WTC11 (cell line): ENCODE measurements at regions not wholly inside any gene's neighbourhood (a gene's known extent, or its start where the extent isn't known, plus 50 kb on each side); places are given as distances from the start of the nearest gene placed in this dataset.

ENCODE experiments used
- ATAC-seq: fragments of 200-7000 bp; cut with Tn5 transposase; 2 replicates; pipeline ENCODE4 v1.10.0; 2021; ENCODE audit warnings: mild to moderate bottlenecking, moderate library complexity
- CTCF ChIA-PET: fragments of 300-600 bp; sonication (Branson Sonifier 250); formaldehyde crosslinking; loops from one replicate; lab custom pipeline; 2021; ENCODE audit warnings: antibody characterized with exemption; lab: Charles Lee
- POLR2A ChIA-PET: fragments of 350-600 bp; sonication (Branson Sonifier 250); formaldehyde crosslinking; loops from one replicate; lab custom pipeline; 2021; ENCODE audit warnings: antibody characterized with exemption; lab: Charles Lee
- DNase-seq: peaks from one replicate; pipeline ENCODE4 v3.0.0; 2021; ENCODE audit warnings: low spot score
- H3K27ac Mint-ChIP-seq: 2 replicates; pipeline ENCODE4 v1.8.0; 2021; ENCODE audit warnings: mixed read lengths
- H3K27me3 Mint-ChIP-seq: 2 replicates; pipeline ENCODE4 v1.8.0; 2021; ENCODE audit warnings: low read depth, mild to moderate bottlenecking, moderate library complexity, mixed read lengths
- H3K36me3 Mint-ChIP-seq: 2 replicates; pipeline ENCODE4 v1.8.0; 2021; ENCODE audit warnings: mixed read lengths
- H3K4me1 Mint-ChIP-seq: 2 replicates; pipeline ENCODE4 v1.8.0; 2022; ENCODE audit warnings: mixed read lengths
- H3K4me3 Mint-ChIP-seq: 2 replicates; pipeline ENCODE4 v1.8.0; 2021; ENCODE audit warnings: mild to moderate bottlenecking, moderate library complexity, mixed read lengths
- H3K9me3 Mint-ChIP-seq: 2 replicates; pipeline ENCODE4 v1.8.0; 2021; ENCODE audit warnings: mixed read lengths
- ATF2 ChIP-seq: sonication (generic); formaldehyde crosslinking; IDR thresholded peaks from 2 replicates; pipeline ENCODE4 v1.8.1; 2022; ENCODE audit warnings: low read depth, missing genetic modification reagents, borderline replicate concordance
- CBFB ChIP-seq: sonication (generic); formaldehyde crosslinking; IDR thresholded peaks from 2 replicates; pipeline ENCODE4 v1.8.1; 2022; ENCODE audit warnings: mild to moderate bottlenecking, low read depth, missing genetic modification reagents
- CREB1 ChIP-seq: sonication (generic); formaldehyde crosslinking; IDR thresholded peaks from 2 replicates; pipeline ENCODE4 v1.8.0; 2023; ENCODE audit warnings: mild to moderate bottlenecking, missing genetic modification reagents
- E2F1 ChIP-seq: sonication (generic); formaldehyde crosslinking; IDR thresholded peaks from 2 replicates; pipeline ENCODE4 v1.8.0; 2022; ENCODE audit warnings: mild to moderate bottlenecking, missing genetic modification reagents
- ELF4 ChIP-seq: sonication (generic); formaldehyde crosslinking; IDR thresholded peaks from 2 replicates; pipeline ENCODE4 v1.8.1; 2022; ENCODE audit warnings: low read depth, mild to moderate bottlenecking, moderate library complexity, missing genetic modification reagents
- EMX1 ChIP-seq: fragments of 250-450 bp; sonication (Bioruptor Pico); IDR thresholded peaks from 2 replicates; pipeline ENCODE4 v1.8.0; 2021; ENCODE audit warnings: mild to moderate bottlenecking
- ETV6 ChIP-seq: sonication (generic); formaldehyde crosslinking; IDR thresholded peaks from 2 replicates; pipeline ENCODE4 v1.8.1; 2022; ENCODE audit warnings: mild to moderate bottlenecking, missing genetic modification reagents
- FOXJ3 ChIP-seq: sonication (generic); formaldehyde crosslinking; IDR thresholded peaks from 2 replicates; pipeline ENCODE4 v1.9.0; 2021; ENCODE audit warnings: missing genetic modification reagents, mild to moderate bottlenecking, borderline replicate concordance
- FOXK1 ChIP-seq: sonication (generic); formaldehyde crosslinking; IDR thresholded peaks from 2 replicates; pipeline ENCODE4 v1.8.0; 2022; ENCODE audit warnings: mild to moderate bottlenecking, moderate library complexity, missing genetic modification reagents
- FOXP1 ChIP-seq: sonication (generic); formaldehyde crosslinking; IDR thresholded peaks from 2 replicates; pipeline ENCODE4 v1.8.0; 2022; ENCODE audit warnings: missing genetic modification reagents, mild to moderate bottlenecking, moderate library complexity, borderline replicate concordance
- FOXP4 ChIP-seq: sonication (generic); formaldehyde crosslinking; IDR thresholded peaks from 2 replicates; pipeline ENCODE4 v1.8.0; 2022; ENCODE audit warnings: mild to moderate bottlenecking, missing genetic modification reagents
- GRHL2 ChIP-seq: fragments of 250-450 bp; sonication (Bioruptor Pico); IDR thresholded peaks from 2 replicates; pipeline ENCODE4 v1.8.0; 2022; ENCODE audit warnings: mild to moderate bottlenecking, moderate library complexity; ENCODE audit not compliant: insufficient replicate concordance, severe bottlenecking
- HMGA2 ChIP-seq: fragments of 250-450 bp; sonication (Bioruptor Pico); IDR thresholded peaks from 2 replicates; pipeline ENCODE4 v1.4.0; 2021; ENCODE audit warnings: mild to moderate bottlenecking, moderate library complexity
- MYBL2 ChIP-seq: sonication (generic); formaldehyde crosslinking; IDR thresholded peaks from 2 replicates; pipeline ENCODE4 v1.8.1; 2023; ENCODE audit warnings: mild to moderate bottlenecking, moderate library complexity, missing genetic modification reagents
- OVOL2 ChIP-seq: fragments of 250-450 bp; sonication (Bioruptor Pico); IDR thresholded peaks from 2 replicates; pipeline ENCODE4 v1.9.0; 2021; ENCODE audit warnings: mild to moderate bottlenecking, borderline replicate concordance
- TP53 ChIP-seq: sonication (generic); formaldehyde crosslinking; IDR thresholded peaks from 2 replicates; pipeline ENCODE4 v1.8.1; 2023; ENCODE audit warnings: mild to moderate bottlenecking, missing genetic modification reagents
- ZNF121 ChIP-seq: sonication (generic); formaldehyde crosslinking; IDR thresholded peaks from 2 replicates; pipeline ENCODE4 v1.8.0; 2023; ENCODE audit warnings: missing genetic modification reagents
- ZNF512 ChIP-seq: sonication (generic); formaldehyde crosslinking; IDR thresholded peaks from 2 replicates; pipeline ENCODE4 v1.8.1; 2022; ENCODE audit warnings: missing genetic modification reagents, borderline replicate concordance
- TF ChIP-seq, protein P1 (sequence below): fragments of 250-450 bp; sonication (Bioruptor Pico); IDR thresholded peaks from 2 replicates; pipeline ENCODE4 v1.8.0; 2021; ENCODE audit warnings: mild to moderate bottlenecking
- TF ChIP-seq, protein P2 (sequence below): fragments of 250-450 bp; sonication (Bioruptor Pico); IDR thresholded peaks from 2 replicates; pipeline ENCODE4 v1.9.0; 2021; ENCODE audit warnings: mild to moderate bottlenecking
- TF ChIP-seq, protein P3 (sequence below): fragments of 250-450 bp; sonication (Bioruptor Pico); conservative IDR thresholded peaks from 2 replicates; pipeline ENCODE4 v1.9.0; 2021; ENCODE audit warnings: mild to moderate bottlenecking
- TF ChIP-seq, protein P4 (sequence below): fragments of 250-450 bp; sonication (Bioruptor Pico); IDR thresholded peaks from 2 replicates; pipeline ENCODE4 v1.9.0; 2021; ENCODE audit warnings: moderate library complexity, mild to moderate bottlenecking, inconsistent platforms, borderline replicate concordance

- no peak for TF ChIP-seq FOXJ3 (CRISPR knock-in tag)
- TF ChIP-seq E2F1 (CRISPR knock-in tag) = no peak
- TF ChIP-seq OVOL2 = no peak
- TF ChIP-seq HMGA2 = no peak
- no peak for TF ChIP-seq ATF2 (CRISPR knock-in tag)
- TF ChIP-seq, all 79 proteins: peak for 0
Observed at GRCh38 chr14:55944757-55945156, 173.5 kb upstream of the PELI2 start (continued).

DNA sequence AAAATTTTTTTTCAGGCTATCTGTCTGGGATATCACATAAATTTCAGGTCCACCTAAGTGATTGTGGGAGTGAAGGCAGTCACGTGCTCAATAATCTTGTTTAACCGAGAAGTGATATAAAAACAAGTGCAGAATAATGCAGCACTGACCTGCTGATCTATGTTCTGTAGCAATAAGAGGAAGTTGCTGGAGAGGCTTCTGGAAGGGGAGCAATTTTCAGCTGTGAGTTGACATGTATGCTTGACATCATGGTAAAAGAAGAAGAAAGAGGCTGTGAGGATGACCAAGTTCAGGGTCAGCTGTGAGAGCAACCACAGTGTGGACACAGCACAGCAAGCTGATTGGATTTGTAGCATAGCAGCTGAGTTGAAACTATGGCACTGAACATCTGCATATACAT, 172.0 kb upstream of the PELI2 start:
- Mint-ChIP-seq H3K27ac (no peak overlapping the region), H3K27me3 (no peaks in the 10 kb centered on the region; the same call in 1 of the 2 replicates), H3K36me3 (no peaks in the 10 kb centered on the region), H3K4me1 (peaks cover 18% of the 10 kb centered on the region), H3K9me3 (peaks cover 4% of the 10 kb centered on the region; the same call in 1 of the 2 replicates), H3K4me3 (no peak overlapping the region)
- ChIA-PET CTCF (no interaction called here), POLR2A (no interaction called here)
- DNase-seq (no peak), ATAC-seq (no peak)
- TF ChIP-seq MYBL2 (CRISPR knock-in tag) (no peak), FOXK1 (CRISPR knock-in tag) (no peak), ELF4 (no peak), ETV6 (CRISPR knock-in tag) (no peak), FOXP4 (CRISPR knock-in tag) (no peak), CREB1 (no peak), TP53 (CRISPR knock-in tag) (no peak), CBFB (no peak), EMX1 (CRISPR knock-in tag) (no peak), ZNF121 (CRISPR knock-in tag) (no peak), FOXP1 (no peak), ZNF512 (no peak), GRHL2 (CRISPR knock-in tag) (no peak)
- TF ChIP-seq, protein P1, sequence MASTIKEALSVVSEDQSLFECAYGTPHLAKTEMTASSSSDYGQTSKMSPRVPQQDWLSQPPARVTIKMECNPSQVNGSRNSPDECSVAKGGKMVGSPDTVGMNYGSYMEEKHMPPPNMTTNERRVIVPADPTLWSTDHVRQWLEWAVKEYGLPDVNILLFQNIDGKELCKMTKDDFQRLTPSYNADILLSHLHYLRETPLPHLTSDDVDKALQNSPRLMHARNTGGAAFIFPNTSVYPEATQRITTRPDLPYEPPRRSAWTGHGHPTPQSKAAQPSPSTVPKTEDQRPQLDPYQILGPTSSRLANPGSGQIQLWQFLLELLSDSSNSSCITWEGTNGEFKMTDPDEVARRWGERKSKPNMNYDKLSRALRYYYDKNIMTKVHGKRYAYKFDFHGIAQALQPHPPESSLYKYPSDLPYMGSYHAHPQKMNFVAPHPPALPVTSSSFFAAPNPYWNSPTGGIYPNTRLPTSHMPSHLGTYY = no peak
- TF ChIP-seq, protein P2, sequence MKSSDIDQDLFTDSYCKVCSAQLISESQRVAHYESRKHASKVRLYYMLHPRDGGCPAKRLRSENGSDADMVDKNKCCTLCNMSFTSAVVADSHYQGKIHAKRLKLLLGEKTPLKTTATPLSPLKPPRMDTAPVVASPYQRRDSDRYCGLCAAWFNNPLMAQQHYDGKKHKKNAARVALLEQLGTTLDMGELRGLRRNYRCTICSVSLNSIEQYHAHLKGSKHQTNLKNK (CRISPR knock-in tag) = no peak
- TF ChIP-seq, protein P3, sequence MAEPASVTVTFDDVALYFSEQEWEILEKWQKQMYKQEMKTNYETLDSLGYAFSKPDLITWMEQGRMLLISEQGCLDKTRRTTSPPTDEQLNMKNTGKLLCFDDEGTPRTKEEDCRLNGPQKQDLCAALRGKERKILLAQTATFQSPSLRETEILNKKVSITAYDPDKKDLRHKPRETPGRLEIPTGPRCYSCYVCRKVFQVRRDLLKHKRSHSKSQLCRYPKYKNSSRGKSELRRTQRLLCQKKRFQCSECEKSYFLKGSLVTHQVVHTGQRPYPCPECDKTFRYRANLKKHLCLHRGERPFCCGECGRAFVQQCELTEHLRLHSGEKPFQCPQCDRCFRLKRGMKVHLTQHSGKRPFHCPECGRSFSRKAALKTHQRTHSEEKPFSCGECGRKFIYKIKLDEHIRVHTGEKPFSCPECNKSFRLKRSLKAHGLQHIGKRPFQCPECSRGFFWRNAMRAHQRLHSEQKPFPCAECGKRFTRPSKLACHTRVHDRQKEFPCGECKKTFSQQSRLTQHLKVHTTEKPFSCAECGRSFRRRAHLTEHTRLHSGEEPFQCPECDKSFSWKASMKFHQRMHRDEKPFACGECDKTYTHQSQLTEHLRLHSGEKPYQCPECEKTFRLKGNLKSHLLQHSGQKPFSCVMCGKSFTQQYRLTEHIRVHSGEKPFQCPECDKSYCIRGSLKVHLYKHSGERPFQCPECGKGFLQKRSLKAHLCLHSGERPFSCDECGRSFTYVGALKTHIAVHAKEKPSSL (CRISPR knock-in tag) = no peak
- TF ChIP-seq, protein P4, sequence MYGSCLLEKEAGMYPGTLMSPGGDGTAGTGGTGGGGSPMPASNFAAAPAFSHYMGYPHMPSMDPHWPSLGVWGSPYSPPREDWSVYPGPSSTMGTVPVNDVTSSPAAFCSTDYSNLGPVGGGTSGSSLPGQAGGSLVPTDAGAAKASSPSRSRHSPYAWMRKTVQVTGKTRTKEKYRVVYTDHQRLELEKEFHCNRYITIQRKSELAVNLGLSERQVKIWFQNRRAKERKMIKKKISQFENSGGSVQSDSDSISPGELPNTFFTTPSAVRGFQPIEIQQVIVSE (CRISPR knock-in tag) = no peak
